ENCODE measurements at regions not wholly inside any gene's neighbourhood (a gene's known extent, or its start where the extent isn't known, plus 50 kb on each side); places are given as distances from the start of the nearest gene placed in this dataset.

GRCh38 chr14:34374998-34375740 lies 86.9 kb downstream of the SPTSSA start:
- TF ChIP-seq, protein P1, sequence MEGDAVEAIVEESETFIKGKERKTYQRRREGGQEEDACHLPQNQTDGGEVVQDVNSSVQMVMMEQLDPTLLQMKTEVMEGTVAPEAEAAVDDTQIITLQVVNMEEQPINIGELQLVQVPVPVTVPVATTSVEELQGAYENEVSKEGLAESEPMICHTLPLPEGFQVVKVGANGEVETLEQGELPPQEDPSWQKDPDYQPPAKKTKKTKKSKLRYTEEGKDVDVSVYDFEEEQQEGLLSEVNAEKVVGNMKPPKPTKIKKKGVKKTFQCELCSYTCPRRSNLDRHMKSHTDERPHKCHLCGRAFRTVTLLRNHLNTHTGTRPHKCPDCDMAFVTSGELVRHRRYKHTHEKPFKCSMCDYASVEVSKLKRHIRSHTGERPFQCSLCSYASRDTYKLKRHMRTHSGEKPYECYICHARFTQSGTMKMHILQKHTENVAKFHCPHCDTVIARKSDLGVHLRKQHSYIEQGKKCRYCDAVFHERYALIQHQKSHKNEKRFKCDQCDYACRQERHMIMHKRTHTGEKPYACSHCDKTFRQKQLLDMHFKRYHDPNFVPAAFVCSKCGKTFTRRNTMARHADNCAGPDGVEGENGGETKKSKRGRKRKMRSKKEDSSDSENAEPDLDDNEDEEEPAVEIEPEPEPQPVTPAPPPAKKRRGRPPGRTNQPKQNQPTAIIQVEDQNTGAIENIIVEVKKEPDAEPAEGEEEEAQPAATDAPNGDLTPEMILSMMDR (IDR thresholded peaks at IDR 0.05; ENCODE audit: low read depth, low read length): no peak
- no peak for TF ChIP-seq EZH2phosphoT487 (IDR thresholded peaks at IDR 0.05; ENCODE audit: low read depth)

Data from OCI-LY3 (cell line).